Activated CD8-positive, alpha-beta memory T cell treated with anti-CD3 and anti-CD28 coated beads for 36 hours (primary cell): ENCODE measurements at regions not wholly inside any gene's neighbourhood (a gene's known extent, or its start where the extent isn't known, plus 50 kb on each side); places are given as distances from the start of the nearest gene placed in this dataset.

Source experiments
- CTCF ChIA-PET: fragments of 350-600 bp; sonication (Branson Sonifier 250); formaldehyde crosslinking; loops from one replicate; lab custom pipeline; 2021; ENCODE audit warnings: antibody characterized with exemption; lab: Charles Lee
- POLR2A ChIA-PET: fragments of 350-600 bp; sonication (Branson Sonifier 250); formaldehyde crosslinking; loops from one replicate; lab custom pipeline; 2021; ENCODE audit warnings: antibody characterized with exemption; lab: Charles Lee

DNA sequence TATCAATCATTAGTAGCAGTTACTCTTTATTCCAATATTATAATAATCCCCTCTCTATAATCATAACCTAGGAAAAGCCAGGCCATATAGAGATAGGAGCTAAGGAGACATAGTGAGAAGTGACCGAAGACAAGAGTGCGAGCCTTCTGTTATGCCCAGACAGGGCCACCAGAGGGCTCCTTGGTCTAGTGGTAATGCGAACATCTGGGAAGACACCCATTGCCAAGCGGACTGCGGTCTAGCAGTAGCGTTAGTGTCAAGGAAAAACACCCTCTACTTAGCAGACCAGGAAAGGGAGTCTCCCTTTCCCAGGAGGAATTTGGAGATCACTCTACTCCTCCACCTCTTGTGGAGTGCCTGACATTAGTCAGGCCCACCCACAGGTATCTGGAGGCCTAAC lies 920.9 kb downstream of the CDY2B start:
- ChIA-PET POLR2A (no interaction called here), CTCF (no interaction called here)

GRCh38 chrY:16947221-16947620 lies 932.8 kb downstream of the CDY2B start:
- POLR2A ChIA-PET = no interaction called here
- CTCF ChIA-PET = no interaction called here
